HUES64 (cell line): ENCODE measurements at regions not wholly inside any gene's neighbourhood (a gene's known extent, or its start where the extent isn't known, plus 50 kb on each side); places are given as distances from the start of the nearest gene placed in this dataset.

ENCODE experiments used
- H3K27ac ChIP-seq: 2 replicates; pipeline ENCODE4 v1.7.0; 2013; ENCODE audit warnings: low read depth, low read length, inconsistent platforms
- H3K27me3 ChIP-seq: 2 replicates; pipeline ENCODE4 v1.6.1; 2013; ENCODE audit warnings: mild to moderate bottlenecking, low read length; ENCODE audit not compliant: insufficient read depth
- H3K36me3 ChIP-seq: 2 replicates; pipeline ENCODE4 v1.6.1; 2013; ENCODE audit warnings: mild to moderate bottlenecking, low read length; ENCODE audit not compliant: insufficient read depth
- H3K4me1 ChIP-seq: 2 replicates; pipeline ENCODE4 v1.6.1; 2013; ENCODE audit warnings: mild to moderate bottlenecking, low read length, moderate library complexity; ENCODE audit not compliant: insufficient read depth
- H3K4me3 ChIP-seq: 2 replicates; pipeline ENCODE4 v1.5.1; 2013; ENCODE audit warnings: mild to moderate bottlenecking, low read length, moderate library complexity
- H3K9ac ChIP-seq: 2 replicates; pipeline ENCODE4 v1.6.1; 2013; ENCODE audit warnings: mild to moderate bottlenecking, low read depth, low read length
- H3K9me3 ChIP-seq: 2 replicates; pipeline ENCODE4 v1.6.1; 2013; ENCODE audit warnings: low read depth, low read length; ENCODE audit not compliant: insufficient read depth
- WGBS: fragments of 150-250, 120-280 bp; methylation state at CpG from one replicate; pipeline ENCODE4 v1.1.7; 2013; ENCODE audit warnings: missing lambda C conversion rate; 5-methylcytosine and 5-hydroxymethylcytosine counted together

- 93% methylated on average over 6 of the region's 6 CpGs for WGBS
- Histone ChIP-seq H3K36me3 (no peaks in the 10 kb centered on the region), H3K27me3 (no peaks in the 10 kb centered on the region), H3K9me3 (no peaks in the 10 kb centered on the region), H3K9ac (no peak overlapping the region), H3K4me1 (peaks cover 13% of the 10 kb centered on the region; the same call in 1 of the 2 replicates), H3K27ac (no peak overlapping the region), H3K4me3 (no peak overlapping the region)
Measured at GRCh38 chr16:5508371-5508770, 410.8 kb upstream of the EEF2KMT start.

GRCh38 chr16:5506021-5506420 is 408.4 kb upstream of the EEF2KMT start:
- H3K9me3 ChIP-seq: no peaks in the 10 kb centered on the region
- no peak overlapping the region for H3K9ac ChIP-seq
- H3K4me3 ChIP-seq: no peak overlapping the region
- H3K4me1 ChIP-seq: peaks cover 6% of the 10 kb centered on the region; the same call in 1 of the 2 replicates
- no peaks in the 10 kb centered on the region for H3K36me3 ChIP-seq
- 90% methylated on average over 7 of the region's 7 CpGs for WGBS
- H3K27ac ChIP-seq: no peak overlapping the region
- H3K27me3 ChIP-seq: no peaks in the 10 kb centered on the region

- Histone ChIP-seq H3K4me3 (no peak overlapping the region), H3K36me3 (no peaks in the 10 kb centered on the region), H3K9me3 (no peaks in the 10 kb centered on the region), H3K27ac (no peak overlapping the region), H3K27me3 (no peaks in the 10 kb centered on the region), H3K9ac (no peak overlapping the region), H3K4me1 (no peaks in the 10 kb centered on the region)
- WGBS: 72% methylated on average over 6 of the region's 6 CpGs
Measured at GRCh38 chr16:5505091-5505887, 407.7 kb upstream of the EEF2KMT start.

GRCh38 chr16:5504064-5504781 is 406.6 kb upstream of the EEF2KMT start:
- no peaks in the 10 kb centered on the region for H3K36me3 ChIP-seq
- H3K4me3 ChIP-seq: no peak overlapping the region
- no peaks in the 10 kb centered on the region for H3K4me1 ChIP-seq
- no peak overlapping the region for H3K9ac ChIP-seq
- H3K9me3 ChIP-seq: peaks cover 3% of the 10 kb centered on the region; the same call in 1 of the 2 replicates
- WGBS: 90% methylated on average over 13 of the region's 13 CpGs
- no peak overlapping the region for H3K27ac ChIP-seq
- no peaks in the 10 kb centered on the region for H3K27me3 ChIP-seq

- WGBS: 91% methylated on average over 5 of the region's 6 CpGs
- Histone ChIP-seq H3K4me1 (no peaks in the 10 kb centered on the region), H3K27me3 (no peaks in the 10 kb centered on the region), H3K9me3 (peaks cover 3% of the 10 kb centered on the region; the same call in 1 of the 2 replicates), H3K9ac (no peak overlapping the region), H3K36me3 (no peaks in the 10 kb centered on the region), H3K4me3 (no peak overlapping the region), H3K27ac (no peak overlapping the region)
Measured at GRCh38 chr16:5502944-5503343, 405.3 kb upstream of the EEF2KMT start.

- no peaks in the 10 kb centered on the region for H3K36me3 ChIP-seq
- no peak overlapping the region for H3K9ac ChIP-seq
- no peak overlapping the region for H3K4me3 ChIP-seq
- no peaks in the 10 kb centered on the region for H3K4me1 ChIP-seq
- H3K9me3 ChIP-seq: peaks cover 3% of the 10 kb centered on the region; the same call in 1 of the 2 replicates
- WGBS: 62% methylated on average over 6 of the region's 7 CpGs
- no peaks in the 10 kb centered on the region for H3K27me3 ChIP-seq
- H3K27ac ChIP-seq: no peak overlapping the region
Measured at GRCh38 chr16:5502467-5502869, 404.9 kb upstream of the EEF2KMT start.

GRCh38 chr16:5500526-5500925 is 402.9 kb upstream of the EEF2KMT start:
- no peaks in the 10 kb centered on the region for H3K27me3 ChIP-seq
- H3K36me3 ChIP-seq: no peaks in the 10 kb centered on the region
- H3K9me3 ChIP-seq: peaks cover 3% of the 10 kb centered on the region; the same call in 1 of the 2 replicates
- 89% methylated on average over 3 of the region's 3 CpGs for WGBS
- H3K9ac ChIP-seq: no peak overlapping the region
- no peak overlapping the region for H3K4me3 ChIP-seq
- H3K27ac ChIP-seq: no peak overlapping the region
- no peaks in the 10 kb centered on the region for H3K4me1 ChIP-seq

- H3K9ac ChIP-seq: no peak overlapping the region
- H3K9me3 ChIP-seq: peaks cover 3% of the 10 kb centered on the region; the same call in 1 of the 2 replicates
- H3K4me3 ChIP-seq: no peak overlapping the region
- no peaks in the 10 kb centered on the region for H3K4me1 ChIP-seq
- no peak overlapping the region for H3K27ac ChIP-seq
- WGBS: 96% methylated on average over 2 of the region's 2 CpGs
- no peaks in the 10 kb centered on the region for H3K36me3 ChIP-seq
- no peaks in the 10 kb centered on the region for H3K27me3 ChIP-seq
Measured at GRCh38 chr16:5498562-5498961, 401.0 kb upstream of the EEF2KMT start.

GRCh38 chr16:5496013-5496412 is 398.4 kb upstream of the EEF2KMT start:
- WGBS: 97% methylated on average over 6 of the region's 6 CpGs
- Histone ChIP-seq H3K4me1 (no peaks in the 10 kb centered on the region), H3K9ac (no peak overlapping the region), H3K27me3 (no peaks in the 10 kb centered on the region), H3K4me3 (no peak overlapping the region), H3K9me3 (peaks cover 3% of the 10 kb centered on the region; the same call in 1 of the 2 replicates), H3K27ac (no peak overlapping the region), H3K36me3 (no peaks in the 10 kb centered on the region)

- H3K4me3 ChIP-seq: peak overlapping the region; percentile 23; the same call in 1 of the 2 replicates
- 0 out of 2 replicates have a peak overlapping the region, but pooled peaks have one; percentile 30 for H3K27ac ChIP-seq
- no peaks in the 10 kb centered on the region for H3K36me3 ChIP-seq
- 20% methylated on average over 15 of the region's 18 CpGs for WGBS
- no peaks in the 10 kb centered on the region for H3K4me1 ChIP-seq
- no peaks in the 10 kb centered on the region for H3K27me3 ChIP-seq
- H3K9me3 ChIP-seq: no peaks in the 10 kb centered on the region
- H3K9ac ChIP-seq: no peak overlapping the region
Measured at GRCh38 chr16:5490499-5490898, 392.9 kb upstream of the EEF2KMT start.

- H3K36me3 ChIP-seq: no peaks in the 10 kb centered on the region
- 33% methylated on average over 3 of the region's 3 CpGs for WGBS
- H3K9ac ChIP-seq: no peak overlapping the region
- H3K27ac ChIP-seq: no peak overlapping the region
- no peaks in the 10 kb centered on the region for H3K27me3 ChIP-seq
- H3K4me1 ChIP-seq: no peaks in the 10 kb centered on the region
- H3K9me3 ChIP-seq: no peaks in the 10 kb centered on the region
- no peak overlapping the region for H3K4me3 ChIP-seq
Measured at GRCh38 chr16:5488581-5488980, 391.0 kb upstream of the EEF2KMT start.
